Right atrium auricular region (tissue), 2 donors: ENCODE measurements at regions not wholly inside any gene's neighbourhood (a gene's known extent, or its start where the extent isn't known, plus 50 kb on each side); places are given as distances from the start of the nearest gene placed in this dataset.

Source experiments
- DNase-seq: peaks from one replicate; pipeline ENCODE4 v3.0.0-alpha.2; 2019; ENCODE audit warnings: low spot score
- H3K27ac ChIP-seq, 2 donors: fragments of 200-600 bp; sonication (generic); 1 replicate in 1 of 2; 2 replicates in 1 of 2; pipeline ENCODE4 v1.5.1; 2016 to 2019
- H3K27me3 ChIP-seq, 2 donors: fragments of 200-600 bp; sonication (generic); one replicate each; pipeline versions ENCODE4 v1.5.1 to v1.6.0; 2017 to 2019
- H3K36me3 ChIP-seq: fragments of 200-600 bp; sonication (generic); one replicate; pipeline ENCODE4 v1.5.1; 2016
- H3K4me1 ChIP-seq, 2 donors: fragments of 200-600 bp; sonication (generic); one replicate each; pipeline versions ENCODE4 v1.5.1 to v1.6.0; 2017 to 2019
- H3K4me3 ChIP-seq, 2 donors: fragments of 200-600 bp; sonication (generic); 1 replicate in 1 of 2; 2 replicates in 1 of 2; pipeline ENCODE4 v1.5.1; 2017 to 2019; ENCODE audit warnings: mild to moderate bottlenecking in 1 of 2, moderate library complexity in 1 of 2
- H3K9me3 ChIP-seq, 2 donors: fragments of 200-600 bp; sonication (generic); one replicate each; pipeline ENCODE4 v1.5.1; 2019
- TF ChIP-seq, protein P1 (sequence below), 2 donors: fragments of 200-600 bp; sonication (generic); IDR thresholded peaks; one replicate each; pipeline ENCODE4 v1.5.1; 2019; ENCODE audit warnings: antibody characterized with exemption in 2 of 2

DNA sequence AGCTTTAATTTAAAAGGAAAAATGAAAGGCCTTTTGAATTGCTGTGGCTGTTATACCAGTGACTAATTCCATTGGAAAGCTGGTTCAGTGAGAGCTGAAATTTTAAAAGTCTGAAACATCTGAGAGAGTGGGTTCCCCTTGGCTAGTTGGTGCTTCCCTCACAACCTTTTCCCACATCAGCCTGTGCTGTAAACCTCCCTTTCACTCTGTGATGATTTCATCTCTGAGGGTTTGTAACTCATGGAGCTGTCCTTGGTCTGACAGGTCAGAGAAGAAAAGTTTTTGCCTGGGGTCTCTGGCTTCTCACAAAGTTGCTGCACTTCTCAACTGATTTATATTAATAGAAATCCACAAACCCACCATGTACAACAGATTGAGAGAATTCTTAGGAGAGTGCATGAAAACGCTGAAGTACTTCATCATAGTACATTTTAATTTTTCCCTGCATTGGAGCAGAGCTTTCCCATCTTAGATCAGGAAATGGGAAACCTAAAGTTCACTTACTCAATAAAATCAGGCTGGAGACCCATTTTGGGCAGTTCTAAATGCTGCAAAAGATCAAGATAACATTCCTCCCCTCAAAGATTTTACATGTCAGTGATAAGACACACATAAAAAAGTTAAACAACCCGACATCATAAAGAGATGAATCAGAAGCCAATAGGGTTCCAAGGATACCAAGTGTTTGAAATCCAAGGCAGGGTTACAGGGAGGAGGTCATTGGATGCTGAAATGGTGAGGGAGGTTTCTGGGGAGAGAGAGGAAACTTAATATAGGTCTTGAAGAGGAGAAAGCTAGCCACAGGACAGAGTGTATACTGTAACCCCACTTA is 157.0 kb upstream of the MKLN1 start:
- TF ChIP-seq, protein P1, sequence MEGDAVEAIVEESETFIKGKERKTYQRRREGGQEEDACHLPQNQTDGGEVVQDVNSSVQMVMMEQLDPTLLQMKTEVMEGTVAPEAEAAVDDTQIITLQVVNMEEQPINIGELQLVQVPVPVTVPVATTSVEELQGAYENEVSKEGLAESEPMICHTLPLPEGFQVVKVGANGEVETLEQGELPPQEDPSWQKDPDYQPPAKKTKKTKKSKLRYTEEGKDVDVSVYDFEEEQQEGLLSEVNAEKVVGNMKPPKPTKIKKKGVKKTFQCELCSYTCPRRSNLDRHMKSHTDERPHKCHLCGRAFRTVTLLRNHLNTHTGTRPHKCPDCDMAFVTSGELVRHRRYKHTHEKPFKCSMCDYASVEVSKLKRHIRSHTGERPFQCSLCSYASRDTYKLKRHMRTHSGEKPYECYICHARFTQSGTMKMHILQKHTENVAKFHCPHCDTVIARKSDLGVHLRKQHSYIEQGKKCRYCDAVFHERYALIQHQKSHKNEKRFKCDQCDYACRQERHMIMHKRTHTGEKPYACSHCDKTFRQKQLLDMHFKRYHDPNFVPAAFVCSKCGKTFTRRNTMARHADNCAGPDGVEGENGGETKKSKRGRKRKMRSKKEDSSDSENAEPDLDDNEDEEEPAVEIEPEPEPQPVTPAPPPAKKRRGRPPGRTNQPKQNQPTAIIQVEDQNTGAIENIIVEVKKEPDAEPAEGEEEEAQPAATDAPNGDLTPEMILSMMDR (IDR thresholded peaks at IDR 0.05), result no peak
- H3K27me3 ChIP-seq, result no peaks in the 10 kb centered on the region
- no peak for DNase-seq
- H3K9me3 ChIP-seq, result no peaks in the 10 kb centered on the region
- no peak overlapping the region for H3K27ac ChIP-seq
- H3K36me3 ChIP-seq, result no peaks in the 10 kb centered on the region
- no peak overlapping the region for H3K4me3 ChIP-seq
- no peaks in the 10 kb centered on the region for H3K4me1 ChIP-seq

DNA sequence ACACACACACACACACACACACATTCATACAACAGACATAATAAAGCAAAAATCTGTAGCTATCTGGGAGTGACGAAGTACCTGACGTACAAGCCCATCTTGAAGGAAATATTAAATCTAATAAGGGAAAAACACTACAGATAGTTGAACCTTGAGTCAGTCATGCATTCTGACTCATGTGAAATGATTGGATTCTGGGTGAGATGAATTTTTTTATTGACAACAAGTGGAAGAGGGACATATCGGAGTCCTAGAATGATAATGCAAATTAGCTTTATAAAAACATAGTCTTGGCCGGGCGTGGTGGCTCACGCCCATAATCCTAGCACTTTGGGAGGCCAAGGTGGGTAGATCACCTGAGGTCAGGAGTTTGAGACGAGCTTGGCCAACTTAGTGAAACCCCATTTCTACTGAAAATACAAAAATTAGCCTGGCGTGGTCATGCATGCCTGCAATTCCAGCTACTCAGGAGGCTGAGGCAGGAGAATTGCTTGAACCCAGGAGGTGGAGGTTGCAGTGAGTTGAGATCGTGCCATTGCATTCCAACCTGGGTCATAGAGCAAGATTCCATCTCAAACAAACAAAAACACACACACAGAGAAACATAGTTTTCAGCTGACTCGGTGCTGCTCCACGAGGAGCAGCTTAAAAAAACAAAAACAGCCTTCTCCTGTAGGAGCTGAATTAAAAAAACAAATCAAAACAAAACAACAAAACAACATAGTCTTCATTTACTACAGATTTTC is 154.4 kb upstream of the MKLN1 start:
- Histone ChIP-seq H3K36me3 (no peaks in the 10 kb centered on the region), H3K4me1 (no peaks in the 10 kb centered on the region), H3K4me3 (no peak overlapping the region)

DNA sequence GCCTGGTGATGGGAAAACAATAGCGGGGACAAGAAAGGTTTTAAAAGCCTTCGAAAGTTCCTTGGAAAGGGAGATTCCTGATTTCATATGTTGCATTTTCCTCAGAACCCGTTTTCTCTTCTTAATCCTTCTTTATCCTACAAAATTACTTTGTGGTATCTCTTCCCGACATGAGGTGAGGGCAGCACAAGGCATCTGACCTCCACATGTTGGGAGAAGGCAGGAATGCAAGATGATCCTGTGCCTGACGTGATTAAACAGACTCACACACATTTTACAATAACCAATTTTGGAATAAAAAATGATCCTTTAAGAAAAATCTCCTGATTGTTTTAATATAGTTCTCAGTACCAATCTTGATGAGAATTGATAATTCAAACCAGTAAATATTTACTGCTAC is 153.3 kb upstream of the MKLN1 start:
- TF ChIP-seq, protein P1 (IDR thresholded peaks at IDR 0.05), result no peak
- no peak overlapping the region for H3K4me3 ChIP-seq
- H3K27ac ChIP-seq, result no peak overlapping the region
- no peaks in the 10 kb centered on the region for H3K4me1 ChIP-seq
- H3K9me3 ChIP-seq, result no peaks in the 10 kb centered on the region
- H3K36me3 ChIP-seq, result no peaks in the 10 kb centered on the region
- no peaks in the 10 kb centered on the region for H3K27me3 ChIP-seq
- no peak for DNase-seq

More for the DNA sequence above, 154.4 kb upstream of the MKLN1 start:
- DNase-seq, result no peak
- Histone ChIP-seq H3K27ac (no peak overlapping the region), H3K27me3 (no peaks in the 10 kb centered on the region), H3K9me3 (no peaks in the 10 kb centered on the region)
- TF ChIP-seq, protein P1 (IDR thresholded peaks at IDR 0.05), result no peak

DNA sequence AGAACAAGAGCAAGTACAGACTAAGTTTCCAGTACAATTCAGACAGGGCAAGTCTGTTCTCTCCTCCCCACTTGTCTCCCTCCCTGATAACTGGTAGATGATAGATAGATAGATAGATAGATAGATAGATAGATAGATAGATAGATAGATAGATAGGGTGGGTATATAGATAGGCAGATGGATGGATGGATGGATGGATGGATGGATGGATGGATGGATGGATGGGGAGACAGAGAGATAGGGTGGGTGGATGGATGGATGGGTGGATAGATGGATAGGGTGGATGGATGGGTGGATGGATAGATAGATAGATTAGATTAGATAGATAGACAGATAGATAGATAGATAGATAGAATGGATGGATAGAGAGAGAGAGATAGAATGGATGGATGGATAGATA is 152.8 kb upstream of the MKLN1 start:
- TF ChIP-seq, protein P1 (IDR thresholded peaks at IDR 0.05), result no peak
- DNase-seq, result no peak
- H3K4me1 ChIP-seq, result no peaks in the 10 kb centered on the region
- no peak overlapping the region for H3K4me3 ChIP-seq
- no peaks in the 10 kb centered on the region for H3K9me3 ChIP-seq
- no peak overlapping the region for H3K27ac ChIP-seq
- H3K36me3 ChIP-seq, result no peaks in the 10 kb centered on the region
- no peaks in the 10 kb centered on the region for H3K27me3 ChIP-seq

DNA sequence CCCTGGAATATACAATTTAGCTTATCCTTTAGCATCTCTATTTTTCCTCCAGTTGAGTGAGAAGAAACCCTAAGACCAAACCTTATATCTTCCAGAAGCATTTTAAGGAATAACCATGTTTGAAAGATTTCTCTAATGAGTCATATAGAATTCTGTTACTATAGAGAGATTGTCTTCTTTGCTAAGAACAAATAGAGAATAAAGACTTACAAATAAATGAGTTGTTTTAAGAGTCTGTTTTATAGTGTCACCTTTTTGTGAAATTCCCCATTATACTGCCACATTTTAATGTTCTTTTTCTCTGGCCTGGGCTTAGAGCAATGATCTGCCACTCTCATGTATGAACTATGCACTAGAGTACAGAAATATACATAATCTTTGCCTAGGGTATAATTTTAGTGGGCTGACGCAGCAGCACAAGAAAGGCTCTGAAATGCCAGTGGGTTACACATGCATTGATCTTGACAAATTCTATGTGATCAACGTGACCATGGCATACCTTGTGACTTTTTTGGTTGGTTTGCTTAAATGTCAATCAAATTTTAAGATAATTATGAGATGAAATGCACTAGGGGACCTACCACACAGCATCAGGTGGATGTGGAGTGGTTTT is 145.1 kb upstream of the MKLN1 start:
- H3K27ac ChIP-seq, result no peak overlapping the region
- H3K4me3 ChIP-seq, result no peak overlapping the region
- H3K4me1 ChIP-seq, result peaks cover 0 to 14% of the 10 kb centered on the region in 2 donors
- TF ChIP-seq, protein P1 (IDR thresholded peaks at IDR 0.05), result no peak
- no peaks in the 10 kb centered on the region for H3K36me3 ChIP-seq
- no peaks in the 10 kb centered on the region for H3K27me3 ChIP-seq
- H3K9me3 ChIP-seq, result no peaks in the 10 kb centered on the region
- no peak for DNase-seq
